ENCODE measurements at regions not wholly inside any gene's neighbourhood (a gene's known extent, or its start where the extent isn't known, plus 50 kb on each side); places are given as distances from the start of the nearest gene placed in this dataset.
"Not testable (repeated sequence)": the region's sequence is repeated elsewhere in the genome, so short reads cannot be mapped to it uniquely, and the experiment has no call there.

GRCh38 chr2:91528361-91528760, 2836.9 kb downstream of the RPIA start:
- not testable (repeated sequence) for H3K4me3 Mint-ChIP-seq, H3K4me1 Mint-ChIP-seq, H3K36me3 Mint-ChIP-seq, H3K27me3 Mint-ChIP-seq, H3K9me3 Mint-ChIP-seq, H3K27ac Mint-ChIP-seq

- not testable (repeated sequence) for H3K9me3 Mint-ChIP-seq, H3K27ac Mint-ChIP-seq, H3K4me3 Mint-ChIP-seq, H3K27me3 Mint-ChIP-seq, H3K4me1 Mint-ChIP-seq, H3K36me3 Mint-ChIP-seq
Observed at GRCh38 chr2:91536109-91536508, 2844.6 kb downstream of the RPIA start.

- not testable (repeated sequence) for H3K36me3 Mint-ChIP-seq, H3K27me3 Mint-ChIP-seq
Observed at GRCh38 chr2:91536549-91537263, 2845.2 kb downstream of the RPIA start.

GRCh38 chr2:91549316-91549715, 2857.8 kb downstream of the RPIA start:
- H3K36me3 Mint-ChIP-seq, H3K27ac Mint-ChIP-seq, H3K4me1 Mint-ChIP-seq, H3K4me3 Mint-ChIP-seq, H3K9me3 Mint-ChIP-seq, H3K27me3 Mint-ChIP-seq: not testable (repeated sequence)

More at GRCh38 chr2:91536549-91537263, 2845.2 kb downstream of the RPIA start:
- H3K4me3 Mint-ChIP-seq, H3K27ac Mint-ChIP-seq, H3K9me3 Mint-ChIP-seq, H3K4me1 Mint-ChIP-seq: not testable (repeated sequence)

DNA sequence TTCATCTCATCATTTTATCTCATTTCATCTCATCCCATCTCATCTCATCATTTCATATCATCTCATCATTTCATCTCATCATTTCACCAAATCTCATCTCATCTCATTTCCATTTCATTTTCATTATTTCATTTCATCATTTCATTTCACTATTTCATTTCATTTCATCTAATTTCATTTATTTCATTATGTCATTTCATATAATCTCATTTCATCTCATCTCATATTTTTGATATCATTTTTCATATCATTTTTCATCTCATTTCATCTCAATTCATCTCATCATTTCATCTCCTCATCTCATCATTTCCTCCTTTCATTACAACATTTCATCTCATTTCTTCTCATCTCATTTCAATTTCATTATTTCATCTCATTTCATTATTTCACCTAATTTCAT, 2866.8 kb downstream of the RPIA start:
- not testable (repeated sequence) for H3K36me3 Mint-ChIP-seq, H3K4me1 Mint-ChIP-seq, H3K27me3 Mint-ChIP-seq, H3K27ac Mint-ChIP-seq, H3K4me3 Mint-ChIP-seq
- H3K9me3 Mint-ChIP-seq: peaks cover 27% of the 10 kb centered on the region

GRCh38 chr2:91559269-91559668, 2867.8 kb downstream of the RPIA start:
- not testable (repeated sequence) for H3K36me3 Mint-ChIP-seq, H3K27ac Mint-ChIP-seq, H3K27me3 Mint-ChIP-seq, H3K4me3 Mint-ChIP-seq, H3K4me1 Mint-ChIP-seq
- peaks cover 27% of the 10 kb centered on the region for H3K9me3 Mint-ChIP-seq

DNA sequence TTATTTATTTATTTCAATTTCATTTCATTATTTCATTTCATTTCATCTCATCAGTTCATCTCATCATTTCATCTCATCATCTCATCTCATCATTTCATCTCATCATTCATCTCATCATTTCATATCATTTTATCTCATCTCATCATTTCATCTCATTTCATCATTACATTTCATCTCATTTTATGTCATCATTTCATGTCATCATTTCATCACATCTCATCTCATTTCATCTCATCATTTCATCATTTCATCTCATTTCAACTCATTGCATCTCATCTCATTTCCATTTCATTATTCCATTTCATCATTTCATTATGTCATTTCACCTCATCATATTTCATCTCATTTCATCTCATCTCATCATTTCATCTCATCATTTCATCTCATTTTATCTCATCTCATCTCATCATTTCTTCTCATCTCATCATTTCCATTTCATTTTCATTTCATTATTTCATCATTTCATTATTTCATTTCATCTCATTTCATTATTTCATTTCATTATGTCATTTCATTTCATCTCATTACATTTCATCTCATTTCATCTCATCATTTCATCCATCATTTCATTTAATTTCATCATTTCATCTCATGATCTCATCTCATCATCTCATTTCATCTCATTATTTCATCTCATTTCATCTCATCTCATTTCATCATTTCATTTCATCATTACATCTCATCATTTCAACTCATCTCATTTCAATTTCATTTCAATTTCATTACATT, 2868.6 kb downstream of the RPIA start:
- not testable (repeated sequence) for H3K27ac Mint-ChIP-seq, H3K4me1 Mint-ChIP-seq, H3K36me3 Mint-ChIP-seq, H3K4me3 Mint-ChIP-seq, H3K27me3 Mint-ChIP-seq
- H3K9me3 Mint-ChIP-seq: peaks cover 27% of the 10 kb centered on the region

GRCh38 chr2:91562184-91562583, 2870.7 kb downstream of the RPIA start:
- not testable (repeated sequence) for H3K27me3 Mint-ChIP-seq, H3K36me3 Mint-ChIP-seq, H3K27ac Mint-ChIP-seq, H3K4me3 Mint-ChIP-seq, H3K4me1 Mint-ChIP-seq
- peaks cover 27% of the 10 kb centered on the region for H3K9me3 Mint-ChIP-seq

GRCh38 chr2:91564700-91565099, 2873.2 kb downstream of the RPIA start:
- H3K4me1 Mint-ChIP-seq, H3K36me3 Mint-ChIP-seq, H3K4me3 Mint-ChIP-seq, H3K27me3 Mint-ChIP-seq, H3K27ac Mint-ChIP-seq: not testable (repeated sequence)
- peaks cover 12% of the 10 kb centered on the region for H3K9me3 Mint-ChIP-seq

DNA sequence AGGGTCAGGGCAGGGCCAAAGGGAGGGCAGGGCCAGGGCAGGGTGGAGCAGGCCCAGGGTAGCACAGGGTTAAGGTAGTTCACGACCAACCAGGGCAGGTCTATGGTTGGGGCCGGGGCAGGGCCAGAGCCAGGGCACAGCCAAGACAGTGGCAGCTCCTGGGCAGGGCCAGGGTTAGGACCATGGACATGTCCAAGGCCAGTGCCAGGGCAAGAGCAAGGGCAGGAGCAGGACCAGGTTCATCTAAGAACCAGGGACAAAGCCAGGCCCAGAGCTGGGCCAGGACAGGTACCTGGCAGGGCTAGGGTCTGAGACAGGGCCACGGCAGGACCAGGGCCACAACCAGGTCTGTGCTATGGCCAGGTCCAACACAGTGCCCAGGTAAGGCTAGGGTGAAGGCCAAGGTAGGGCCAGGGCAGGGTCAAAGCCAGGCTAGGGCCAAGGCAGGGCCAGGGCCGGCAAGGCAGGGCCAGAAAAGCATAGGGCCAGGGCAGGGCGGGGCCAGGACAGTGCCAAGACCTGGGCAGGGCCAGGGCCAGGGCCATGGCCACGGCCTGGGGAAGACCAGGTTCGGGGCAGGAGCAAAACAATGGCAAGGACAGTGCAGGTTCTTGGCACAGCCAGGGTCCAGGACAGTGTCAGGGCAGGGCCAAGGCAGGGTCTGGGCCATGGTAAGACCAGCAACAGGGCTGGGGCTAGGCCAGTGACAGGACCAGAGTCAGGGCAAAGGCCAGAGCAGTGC, 2874.4 kb downstream of the RPIA start:
- not testable (repeated sequence) for H3K27me3 Mint-ChIP-seq, H3K27ac Mint-ChIP-seq, H3K4me3 Mint-ChIP-seq, H3K36me3 Mint-ChIP-seq, H3K4me1 Mint-ChIP-seq, H3K9me3 Mint-ChIP-seq

GRCh38 chr2:91566611-91567010, 2875.1 kb downstream of the RPIA start:
- not testable (repeated sequence) for H3K4me1 Mint-ChIP-seq, H3K27me3 Mint-ChIP-seq, H3K36me3 Mint-ChIP-seq, H3K27ac Mint-ChIP-seq, H3K9me3 Mint-ChIP-seq, H3K4me3 Mint-ChIP-seq

GRCh38 chr2:91567546-91568335, 2876.3 kb downstream of the RPIA start:
- not testable (repeated sequence) for H3K36me3 Mint-ChIP-seq, H3K27me3 Mint-ChIP-seq, H3K4me1 Mint-ChIP-seq, H3K4me3 Mint-ChIP-seq, H3K9me3 Mint-ChIP-seq, H3K27ac Mint-ChIP-seq

GRCh38 chr2:91568391-91569338, 2877.2 kb downstream of the RPIA start:
- H3K4me1 Mint-ChIP-seq, H3K9me3 Mint-ChIP-seq, H3K36me3 Mint-ChIP-seq, H3K27ac Mint-ChIP-seq, H3K4me3 Mint-ChIP-seq, H3K27me3 Mint-ChIP-seq: not testable (repeated sequence)

- not testable (repeated sequence) for H3K4me1 Mint-ChIP-seq, H3K36me3 Mint-ChIP-seq
Observed at GRCh38 chr2:91571239-91571923, 2879.9 kb downstream of the RPIA start.

More at GRCh38 chr2:91571239-91571923, 2879.9 kb downstream of the RPIA start:
- H3K27me3 Mint-ChIP-seq, H3K9me3 Mint-ChIP-seq, H3K4me3 Mint-ChIP-seq, H3K27ac Mint-ChIP-seq: not testable (repeated sequence)

Data from activated naive CD4-positive, alpha-beta T cell treated with anti-CD3 and anti-CD28 coated beads, Interleukin-2, amount 50 U/mL, for 24 hours (primary cell).